Spleen (tissue), 11 donors: ENCODE measurements at regions not wholly inside any gene's neighbourhood (a gene's known extent, or its start where the extent isn't known, plus 50 kb on each side); places are given as distances from the start of the nearest gene placed in this dataset.

Experiments
- DNase-seq: peaks from one replicate; pipeline ENCODE4 v3.0.0-alpha.2; 2020
- H3K27ac ChIP-seq, 8 donors: fragments of 200-600 bp; sonication (generic) in 7 of 8; 1 replicate in 4 of 8; 2 replicates in 4 of 8; pipeline versions ENCODE4 v1.5.0 to v1.8.0; 2016 to 2021; ENCODE audit warnings: inconsistent platforms in 4 of 8, mild to moderate bottlenecking in 4 of 8, moderate library complexity in 1 of 8
- H3K27me3 ChIP-seq, 7 donors: fragments of 200-600 bp; sonication (generic) in 6 of 7; replicated peaks in 1 of 7; 1 replicate in 4 of 7; 2 replicates in 3 of 7; pipeline versions ENCODE4 v1.5.0 to v1.8.0; 2016 to 2021; ENCODE audit warnings: inconsistent platforms in 3 of 7, mild to moderate bottlenecking in 1 of 7
- H3K36me3 ChIP-seq, 6 donors: fragments of 200-600 bp; sonication (generic) in 5 of 6; 1 replicate in 4 of 6; 2 replicates in 2 of 6; pipeline versions ENCODE4 v1.5.0 to v1.8.0; 2016 to 2021; ENCODE audit warnings: inconsistent platforms in 2 of 6
- H3K4me1 ChIP-seq, 6 donors: fragments of 200-600 bp; sonication (generic) in 5 of 6; 1 replicate in 3 of 6; 2 replicates in 3 of 6; pipeline versions ENCODE4 v1.5.0 to v1.8.0; 2016 to 2021; ENCODE audit warnings: inconsistent platforms in 3 of 6
- H3K4me3 ChIP-seq, 8 donors: fragments of 200-600 bp; sonication (generic) in 7 of 8; 1 replicate in 4 of 8; 2 replicates in 4 of 8; pipeline versions ENCODE4 v1.5.0 to v1.8.0; 2016 to 2021; ENCODE audit warnings: inconsistent platforms in 4 of 8, mild to moderate bottlenecking in 4 of 8, moderate library complexity in 2 of 8
- H3K9me3 ChIP-seq, 8 donors: fragments of 200-600 bp; sonication (generic) in 7 of 8; 1 replicate in 4 of 8; 2 replicates in 4 of 8; pipeline versions ENCODE4 v1.5.0 to v1.8.0; 2016 to 2021; ENCODE audit warnings: inconsistent platforms in 4 of 8
- CTCF ChIP-seq, 11 experiments: fragments of 200-600 bp in 7 of 11; fragments of 450-650 bp in 4 of 11; sonication (generic) in 4 of 11; IDR thresholded peaks in 8 of 11; conservative IDR thresholded peaks in 3 of 11; 1 replicate in 7 of 11; 2 replicates in 4 of 11; pipeline versions ENCODE4 v1.4.0 to v1.8.0; 2016 to 2021; ENCODE audit warnings: antibody characterized with exemption in 11 of 11, inconsistent platforms in 4 of 11, mild to moderate bottlenecking in 1 of 11
- POLR2A ChIP-seq, 3 donors: fragments of 450-650 bp; IDR thresholded peaks; one replicate each; pipeline ENCODE4 v1.5.1; 2017; ENCODE audit warnings: antibody characterized with exemption in 3 of 3, mild to moderate bottlenecking in 1 of 3
- POLR2AphosphoS5 ChIP-seq, 3 donors: sonication (generic); formaldehyde crosslinking; IDR thresholded peaks; one replicate each; pipeline ENCODE4 v1.5.1; 2017; ENCODE audit warnings: antibody characterized with exemption in 3 of 3
- WGBS, 5 donors: extraction: QIAGEN DNeasy Blood & Tissue Kit in 3 of 5; methylation state at CpG; one replicate each; pipeline versions ENCODE4 v1.1.5 to v1.1.7; 2013 to 2018; 5-methylcytosine and 5-hydroxymethylcytosine counted together
- intact Hi-C: fragments of 100-400 bp; cut with DNase I; formaldehyde crosslinking; loops from one replicate; pipeline ENCODE4 v1.15.0; 2023; ENCODE audit warnings: low total_unique reads
- donor health status: healthy with polysubstance abuse.
- donor health status: DM: no; HTN: no; CAD: no; lungs with moderate emphysema.
- donor health status: DM: no; HTN: no; CAD: no.
- donor health status: Bipolar disorder and iron deficiency.
- donor health status: healthy.
- donor health status: DM: no; HTN: no; CAD: no.
- donor health status: DM: yes; HTN: yes; CAD: no.

GRCh38 chr12:92385296-92385695 lies 239.7 kb upstream of the BTG1 start:
- DNase-seq: no peak
- H3K36me3 ChIP-seq: no peaks in the 10 kb centered on the region
- intact Hi-C loops: no loop called here
- WGBS, 5 donors: 78 to 94% (median 90%) methylated on average over 2 of the region's 2 CpGs
- H3K4me1 ChIP-seq: no peaks in the 10 kb centered on the region
- H3K9me3 ChIP-seq: peaks cover 0 to 10% (median 2%) of the 10 kb centered on the region in 8 donors
- H3K27ac ChIP-seq: no peak overlapping the region
- H3K27me3 ChIP-seq: no peaks in the 10 kb centered on the region
- no peak overlapping the region for H3K4me3 ChIP-seq
- TF ChIP-seq CTCF (IDR thresholded peaks at IDR 0.05 in 8 of 11, conservative IDR thresholded peaks at IDR 0.05 in 3 of 11): no peak

GRCh38 chr12:92384571-92384970 lies 238.9 kb upstream of the BTG1 start:
- Histone ChIP-seq H3K36me3 (no peaks in the 10 kb centered on the region), H3K4me1 (no peaks in the 10 kb centered on the region), H3K9me3 (peaks cover 0 to 10% (median 2%) of the 10 kb centered on the region in 8 donors), H3K27ac (no peak overlapping the region), H3K4me3 (no peak overlapping the region), H3K27me3 (no peaks in the 10 kb centered on the region)
- TF ChIP-seq POLR2AphosphoS5 (IDR thresholded peaks at IDR 0.05) (no peak), POLR2A (IDR thresholded peaks at IDR 0.05) (no peak), CTCF (IDR thresholded peaks at IDR 0.05 in 8 of 11, conservative IDR thresholded peaks at IDR 0.05 in 3 of 11) (no peak)
- WGBS, 5 donors: 74 to 94% (median 91%) methylated on average over 3 of the region's 3 CpGs
- intact Hi-C loops: no loop called here
- no peak for DNase-seq

GRCh38 chr12:92382383-92382878 lies 236.8 kb upstream of the BTG1 start:
- 88 to 94% (median 94%) methylated on average over 3 of the region's 3 CpGs for WGBS, 5 donors
- Histone ChIP-seq H3K4me3 (no peak overlapping the region), H3K36me3 (no peaks in the 10 kb centered on the region), H3K4me1 (no peaks in the 10 kb centered on the region), H3K27me3 (no peaks in the 10 kb centered on the region), H3K9me3 (peaks cover 0 to 10% (median 1%) of the 10 kb centered on the region in 8 donors), H3K27ac (no peak overlapping the region)
- DNase-seq: no peak
- TF ChIP-seq POLR2AphosphoS5 (IDR thresholded peaks at IDR 0.05): no peak
- TF ChIP-seq CTCF (IDR thresholded peaks at IDR 0.05 in 8 of 11, conservative IDR thresholded peaks at IDR 0.05 in 3 of 11): no peak
- no peak for TF ChIP-seq POLR2A (IDR thresholded peaks at IDR 0.05)
- intact Hi-C loops: no loop called here

GRCh38 chr12:92381856-92382255 lies 236.2 kb upstream of the BTG1 start:
- DNase-seq: no peak

More at GRCh38 chr12:92381856-92382255, 236.2 kb upstream of the BTG1 start:
- no peak overlapping the region for H3K27ac ChIP-seq
- H3K36me3 ChIP-seq: no peaks in the 10 kb centered on the region
- TF ChIP-seq POLR2A (IDR thresholded peaks at IDR 0.05) (no peak), CTCF (IDR thresholded peaks at IDR 0.05 in 8 of 11, conservative IDR thresholded peaks at IDR 0.05 in 3 of 11) (no peak)
- no peaks in the 10 kb centered on the region for H3K27me3 ChIP-seq
- peaks cover 0 to 4% (median 0%) of the 10 kb centered on the region in 8 donors for H3K9me3 ChIP-seq
- H3K4me3 ChIP-seq: no peak overlapping the region
- H3K4me1 ChIP-seq: no peaks in the 10 kb centered on the region
- intact Hi-C loops: no loop called here
